AG04450 (cell line): ENCODE measurements at regions not wholly inside any gene's neighbourhood (a gene's known extent, or its start where the extent isn't known, plus 50 kb on each side); places are given as distances from the start of the nearest gene placed in this dataset.

Source experiments
- CTCF ChIA-PET: fragments of 300-600, 350-600 bp; formaldehyde crosslinking; extraction: SDS; loops from one replicate; lab custom pipeline; 2022; ENCODE audit warnings: antibody characterized with exemption, inconsistent platforms; lab: Charles Lee
- POLR2A ChIA-PET: fragments of 350-600 bp; formaldehyde crosslinking; extraction: SDS; loops from one replicate; lab custom pipeline; 2021; ENCODE audit warnings: antibody characterized with exemption, inconsistent platforms; lab: Yijun Ruan, JAX
- DNase-seq: peaks from one replicate; pipeline ENCODE4 v3.0.0-alpha.2; 2011; ENCODE audit warnings: low read depth, low spot score
- H3K27ac ChIP-seq: one replicate; pipeline ENCODE4 v1.5.1; 2012; ENCODE audit warnings: low read depth, low read length, control low read depth
- H3K27me3 ChIP-seq: one replicate; pipeline ENCODE4 v1.6.0; 2012; ENCODE audit warnings: low read length; ENCODE audit not compliant: control insufficient read depth, insufficient read depth
- H3K4me3 ChIP-seq: 2 replicates; pipeline ENCODE4 v1.5.1; 2011; ENCODE audit warnings: mild to moderate bottlenecking, low read depth, low read length, control low read depth
- H3K9me3 ChIP-seq: 2 replicates; pipeline ENCODE4 v1.5.1; 2012; ENCODE audit warnings: low read length; ENCODE audit not compliant: control insufficient read depth, insufficient read depth
- TF ChIP-seq, protein P1 (sequence below): IDR thresholded peaks from 2 replicates; pipeline ENCODE4 v1.5.1; 2011; ENCODE audit warnings: low read depth, low read length, control low read depth, inconsistent platforms

DNA sequence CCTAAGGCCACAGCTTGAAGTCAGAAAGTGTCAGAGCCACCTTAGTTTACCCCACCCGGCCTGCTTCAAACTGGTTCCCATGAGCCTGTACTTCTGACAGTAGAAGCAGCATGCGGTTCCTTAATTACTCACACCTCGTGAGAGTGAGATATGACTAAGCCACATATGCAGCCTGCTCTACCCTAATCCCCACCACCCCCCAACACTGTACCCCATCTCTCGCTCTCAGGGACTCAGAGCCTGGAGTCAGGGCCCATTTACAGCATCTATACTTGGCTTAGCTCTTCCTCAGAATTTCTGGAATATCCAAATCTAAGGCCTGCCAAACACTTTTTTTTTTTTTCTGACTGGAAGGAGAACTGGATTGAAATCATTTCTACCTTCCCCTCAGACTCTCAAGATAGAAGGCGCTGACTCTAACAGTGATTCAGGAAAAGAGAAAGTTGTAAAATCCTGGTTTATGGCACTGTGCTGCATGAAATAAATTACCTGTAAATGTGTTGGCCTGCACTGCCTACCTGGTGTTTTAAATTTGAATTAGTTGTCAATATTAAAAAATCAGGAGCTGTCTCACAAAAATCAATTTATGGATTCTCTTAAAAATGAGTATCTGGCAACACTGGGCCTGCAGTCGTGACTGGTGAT is 360.0 kb downstream of the RND3 start:
- CTCF ChIA-PET, result interaction anchor here (1.5 kb wide), 1 partner anchor 530 kb away, joined by 4 read pairs; no protein-coding TSS in a partner anchor
- POLR2A ChIA-PET, result interaction anchor here (0.7 kb wide), 1 partner anchor 478 kb away, joined by 4 read pairs; no protein-coding TSS in a partner anchor
- Histone ChIP-seq H3K27me3 (no peaks in the 10 kb centered on the region), H3K9me3 (peaks cover 2% of the 10 kb centered on the region; the same call in 1 of the 2 replicates), H3K27ac (no peak overlapping the region), H3K4me3 (no peak overlapping the region)
- TF ChIP-seq, protein P1, sequence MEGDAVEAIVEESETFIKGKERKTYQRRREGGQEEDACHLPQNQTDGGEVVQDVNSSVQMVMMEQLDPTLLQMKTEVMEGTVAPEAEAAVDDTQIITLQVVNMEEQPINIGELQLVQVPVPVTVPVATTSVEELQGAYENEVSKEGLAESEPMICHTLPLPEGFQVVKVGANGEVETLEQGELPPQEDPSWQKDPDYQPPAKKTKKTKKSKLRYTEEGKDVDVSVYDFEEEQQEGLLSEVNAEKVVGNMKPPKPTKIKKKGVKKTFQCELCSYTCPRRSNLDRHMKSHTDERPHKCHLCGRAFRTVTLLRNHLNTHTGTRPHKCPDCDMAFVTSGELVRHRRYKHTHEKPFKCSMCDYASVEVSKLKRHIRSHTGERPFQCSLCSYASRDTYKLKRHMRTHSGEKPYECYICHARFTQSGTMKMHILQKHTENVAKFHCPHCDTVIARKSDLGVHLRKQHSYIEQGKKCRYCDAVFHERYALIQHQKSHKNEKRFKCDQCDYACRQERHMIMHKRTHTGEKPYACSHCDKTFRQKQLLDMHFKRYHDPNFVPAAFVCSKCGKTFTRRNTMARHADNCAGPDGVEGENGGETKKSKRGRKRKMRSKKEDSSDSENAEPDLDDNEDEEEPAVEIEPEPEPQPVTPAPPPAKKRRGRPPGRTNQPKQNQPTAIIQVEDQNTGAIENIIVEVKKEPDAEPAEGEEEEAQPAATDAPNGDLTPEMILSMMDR, result no peak
- no peak for DNase-seq

DNA sequence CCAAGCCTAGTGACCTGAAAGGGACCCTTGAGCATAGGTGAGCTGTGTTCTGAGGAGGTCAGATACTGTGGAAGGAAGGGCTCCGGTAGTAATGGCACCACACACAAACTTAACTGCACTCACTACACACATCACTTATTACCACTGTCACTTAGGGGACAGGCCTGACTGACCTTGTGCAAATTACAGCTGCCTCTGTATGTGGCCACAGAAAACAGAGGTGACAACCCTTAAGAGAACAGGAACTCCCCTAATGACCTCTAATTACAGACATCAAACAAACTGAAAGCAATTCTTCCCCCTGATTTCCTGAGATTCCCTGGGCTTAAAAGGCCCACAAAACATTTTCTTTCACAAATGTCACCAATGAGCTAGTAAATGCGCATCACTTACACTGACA is 360.6 kb downstream of the RND3 start:
- TF ChIP-seq, protein P1, result no peak
- Histone ChIP-seq H3K4me3 (no peak overlapping the region), H3K27me3 (no peaks in the 10 kb centered on the region), H3K27ac (no peak overlapping the region), H3K9me3 (peaks cover 2% of the 10 kb centered on the region; the same call in 1 of the 2 replicates)
- ChIA-PET CTCF (interaction anchor here (1.6 kb wide), 1 partner anchor 14 kb away, joined by 5 read pairs; no protein-coding TSS in a partner anchor), POLR2A (no interaction called here)
- DNase-seq, result no peak

DNA sequence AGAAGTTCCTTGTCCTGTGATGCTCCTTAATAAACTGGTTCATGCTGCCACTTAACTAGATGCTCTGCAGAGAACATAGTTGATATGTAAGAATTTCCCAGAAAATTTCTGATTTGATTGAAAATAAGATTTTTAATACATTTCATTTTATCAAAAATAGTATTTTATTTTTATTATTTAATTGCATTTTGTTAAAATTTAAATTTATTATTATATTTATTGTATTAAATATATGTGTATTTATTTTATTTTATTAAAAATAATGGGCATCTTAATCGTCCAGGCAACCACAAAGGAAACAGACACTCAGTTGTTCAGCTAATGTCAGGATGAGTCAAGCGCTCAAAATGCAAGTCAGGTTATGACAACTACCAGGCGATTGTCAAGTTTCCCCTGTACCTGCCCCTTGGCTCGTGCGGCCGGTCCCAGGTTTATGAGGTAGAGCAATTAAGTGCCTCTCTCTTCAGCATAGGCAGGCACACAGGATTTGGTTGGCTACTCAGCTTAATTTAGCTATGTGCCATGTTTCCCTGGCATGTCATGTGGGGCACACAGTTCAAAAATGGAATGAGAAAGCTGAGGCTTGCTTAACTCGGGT is 361.2 kb downstream of the RND3 start:
- Histone ChIP-seq H3K27me3 (no peaks in the 10 kb centered on the region), H3K27ac (no peak overlapping the region), H3K9me3 (peaks cover 2% of the 10 kb centered on the region; the same call in 1 of the 2 replicates), H3K4me3 (no peak overlapping the region)
- TF ChIP-seq, protein P1, result no peak
- DNase-seq, result no peak
- ChIA-PET CTCF (interaction anchor here (1.6 kb wide), 1 partner anchor 15 kb away, joined by 5 read pairs; no protein-coding TSS in a partner anchor), POLR2A (no interaction called here)

DNA sequence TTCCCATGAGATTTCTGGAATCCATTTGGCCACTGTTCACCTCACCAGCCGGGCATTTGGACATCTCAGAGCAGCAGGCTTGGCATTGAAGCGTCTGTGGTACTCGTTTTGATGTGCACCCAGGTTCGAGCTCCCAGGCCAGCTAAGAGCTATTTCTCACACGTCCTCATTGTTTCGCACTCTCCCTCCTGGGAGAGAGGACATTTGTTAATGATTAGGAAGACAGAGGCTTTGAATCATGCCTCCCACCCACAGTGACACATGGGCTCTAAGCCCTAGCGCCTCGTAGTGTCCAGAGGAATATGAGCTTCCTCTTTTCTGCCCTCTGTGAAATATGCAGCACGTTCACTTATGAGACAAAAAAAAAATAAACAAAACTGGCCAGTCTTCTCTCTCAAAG is 361.8 kb downstream of the RND3 start:
- Histone ChIP-seq H3K27me3 (no peaks in the 10 kb centered on the region), H3K4me3 (no peak overlapping the region), H3K27ac (no peak overlapping the region), H3K9me3 (peaks cover 2% of the 10 kb centered on the region; the same call in 1 of the 2 replicates)
- TF ChIP-seq, protein P1, result peak; percentile 25; the same call in 1 of the 2 replicates
- ChIA-PET POLR2A (no interaction called here), CTCF (interaction anchor here (1.6 kb wide), 1 partner anchor 15 kb away, joined by 5 read pairs; no protein-coding TSS in a partner anchor)
- DNase-seq, result no peak

DNA sequence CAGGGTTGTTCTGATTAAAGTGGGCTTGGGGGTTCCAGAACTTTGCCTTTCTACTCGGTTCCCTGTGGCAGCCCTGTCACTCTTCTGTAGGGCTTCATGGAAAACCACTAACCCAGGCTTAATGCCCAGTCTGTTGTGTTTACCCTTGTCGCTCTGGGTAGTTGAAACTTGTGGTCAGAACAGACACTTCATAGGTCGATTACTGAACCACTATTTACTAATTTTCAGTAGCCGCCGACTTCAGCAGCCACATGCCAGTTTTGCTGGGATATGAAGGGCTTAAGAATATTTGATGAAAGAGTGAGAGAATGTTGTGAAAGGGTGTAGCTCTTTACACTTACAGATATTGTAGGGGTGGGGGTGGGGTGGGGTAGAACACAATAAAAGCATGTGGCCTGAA is 362.3 kb downstream of the RND3 start:
- TF ChIP-seq, protein P1, result no peak
- POLR2A ChIA-PET, result no interaction called here
- no peak overlapping the region for H3K27ac ChIP-seq
- H3K4me3 ChIP-seq, result no peak overlapping the region
- CTCF ChIA-PET, result interaction anchor here (0.6 to 1.6 kb wide), 2 partner anchors 16 to 733 kb away, joined by 5 read pairs; no protein-coding TSS in a partner anchor
- H3K9me3 ChIP-seq, result peaks cover 2% of the 10 kb centered on the region; the same call in 1 of the 2 replicates
- no peak for DNase-seq
- no peaks in the 10 kb centered on the region for H3K27me3 ChIP-seq
